BJ (cell line): ENCODE measurements at regions not wholly inside any gene's neighbourhood (a gene's known extent, or its start where the extent isn't known, plus 50 kb on each side); places are given as distances from the start of the nearest gene placed in this dataset.
"Not testable (repeated sequence)": the region's sequence is repeated elsewhere in the genome, so short reads cannot be mapped to it uniquely, and the experiment has no call there.

ENCODE experiments used
- CTCF ChIA-PET: fragments of 350-600 bp; formaldehyde crosslinking; extraction: SDS; loops from one replicate; lab custom pipeline; 2021; ENCODE audit warnings: antibody characterized with exemption, inconsistent platforms; lab: Yijun Ruan, JAX
- POLR2A ChIA-PET: fragments of 300-600 bp; sonication (Branson Sonifier 250); formaldehyde crosslinking; extraction: SDS; loops from one replicate; lab custom pipeline; 2021; ENCODE audit warnings: antibody characterized with exemption; lab: Charles Lee
- DNase-seq: peaks from one replicate; pipeline ENCODE4 v3.0.0-alpha.2; 2011; ENCODE audit warnings: low read depth
- H3K27me3 ChIP-seq: 2 replicates; pipeline ENCODE4 v1.6.0; 2011; ENCODE audit warnings: low read length; ENCODE audit not compliant: control insufficient read depth, insufficient read depth
- H3K36me3 ChIP-seq: 2 replicates; pipeline ENCODE4 v1.5.1; 2011; ENCODE audit warnings: low read length; ENCODE audit not compliant: control insufficient read depth, insufficient read depth
- H3K4me3 ChIP-seq: 2 replicates; pipeline ENCODE4 v1.5.1; 2011; ENCODE audit warnings: low read depth, mild to moderate bottlenecking, control low read depth, low read length
- TF ChIP-seq, protein P1 (sequence below): IDR thresholded peaks from 2 replicates; pipeline ENCODE4 v1.5.1; 2011; ENCODE audit warnings: low read depth, mild to moderate bottlenecking, control low read depth, inconsistent platforms, low read length, moderate library complexity; ENCODE audit not compliant: insufficient read depth

DNA sequence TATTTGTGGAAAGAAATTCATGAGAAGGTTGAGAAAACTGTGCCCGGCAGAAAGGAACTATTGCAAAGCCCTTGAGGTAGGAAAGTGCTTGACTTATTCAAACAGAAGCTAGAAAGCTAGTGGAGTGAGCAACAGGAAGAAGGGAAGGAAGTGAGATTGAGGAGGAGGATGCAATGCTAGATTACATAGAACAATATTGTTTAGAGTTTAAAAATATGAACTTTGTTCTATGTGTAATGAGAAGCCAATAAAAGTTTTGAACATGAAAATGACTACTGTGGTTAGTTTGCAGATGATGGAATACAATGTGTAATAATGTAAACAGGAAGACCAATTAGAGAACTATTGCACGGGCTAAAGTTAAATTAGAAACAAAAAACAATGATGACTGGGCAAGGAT lies 853.1 kb downstream of the TTLL7 start:
- H3K27me3 ChIP-seq, H3K36me3 ChIP-seq, POLR2A ChIA-PET, DNase-seq, H3K4me3 ChIP-seq, CTCF ChIA-PET: not testable (repeated sequence)

DNA sequence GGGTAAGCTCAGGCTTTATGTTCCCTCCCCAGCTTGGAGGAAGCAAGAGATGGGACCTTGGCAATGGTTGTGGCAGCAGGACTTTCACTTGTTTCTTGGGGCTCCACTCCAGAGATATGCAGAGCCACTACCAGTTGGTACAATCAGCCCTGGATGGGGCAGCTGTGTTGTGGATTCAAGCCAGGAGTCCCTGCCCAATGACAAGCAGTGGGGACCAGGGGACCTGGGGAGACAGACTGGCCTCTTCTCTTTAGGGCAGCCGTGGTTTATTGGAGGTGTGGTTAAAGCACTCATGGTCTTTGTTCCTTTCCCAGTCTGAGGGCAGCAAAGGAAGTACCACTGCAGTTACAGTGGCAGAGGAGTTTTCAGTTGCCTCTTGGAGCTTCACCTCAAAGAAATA lies 856.1 kb downstream of the TTLL7 start:
- DNase-seq, CTCF ChIA-PET, H3K4me3 ChIP-seq, H3K36me3 ChIP-seq, POLR2A ChIA-PET, H3K27me3 ChIP-seq: not testable (repeated sequence)

DNA sequence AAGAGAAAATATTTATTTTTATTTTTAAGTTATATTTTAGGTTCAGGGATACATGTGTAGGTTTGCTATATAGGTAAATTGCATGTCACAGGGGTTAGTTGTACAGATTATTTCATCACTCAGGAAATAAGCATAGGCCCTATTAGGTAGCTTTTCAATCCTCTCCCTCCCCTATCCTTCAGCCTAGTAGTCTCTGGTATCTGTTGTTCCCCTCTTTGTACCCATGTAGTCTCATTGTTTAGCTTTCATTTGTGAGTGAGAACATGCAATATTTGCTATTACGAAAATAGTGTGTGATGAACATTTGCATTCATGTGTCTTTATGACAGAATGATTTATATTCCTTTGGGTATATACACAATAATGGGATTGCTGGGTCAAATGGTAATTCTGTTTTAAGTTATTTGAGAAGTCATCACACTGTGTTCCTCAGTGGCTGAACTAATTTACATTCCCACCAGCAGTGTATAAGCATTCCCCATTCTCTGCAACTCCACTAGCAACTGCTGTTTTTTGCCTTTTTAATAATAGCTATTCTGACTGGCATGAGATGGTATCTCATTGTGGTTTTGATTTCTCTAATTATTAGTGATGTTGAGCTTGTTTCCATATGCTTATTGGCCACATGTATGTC lies 863.3 kb downstream of the TTLL7 start:
- H3K36me3 ChIP-seq, POLR2A ChIA-PET, H3K4me3 ChIP-seq, CTCF ChIA-PET, DNase-seq, H3K27me3 ChIP-seq: not testable (repeated sequence)

DNA sequence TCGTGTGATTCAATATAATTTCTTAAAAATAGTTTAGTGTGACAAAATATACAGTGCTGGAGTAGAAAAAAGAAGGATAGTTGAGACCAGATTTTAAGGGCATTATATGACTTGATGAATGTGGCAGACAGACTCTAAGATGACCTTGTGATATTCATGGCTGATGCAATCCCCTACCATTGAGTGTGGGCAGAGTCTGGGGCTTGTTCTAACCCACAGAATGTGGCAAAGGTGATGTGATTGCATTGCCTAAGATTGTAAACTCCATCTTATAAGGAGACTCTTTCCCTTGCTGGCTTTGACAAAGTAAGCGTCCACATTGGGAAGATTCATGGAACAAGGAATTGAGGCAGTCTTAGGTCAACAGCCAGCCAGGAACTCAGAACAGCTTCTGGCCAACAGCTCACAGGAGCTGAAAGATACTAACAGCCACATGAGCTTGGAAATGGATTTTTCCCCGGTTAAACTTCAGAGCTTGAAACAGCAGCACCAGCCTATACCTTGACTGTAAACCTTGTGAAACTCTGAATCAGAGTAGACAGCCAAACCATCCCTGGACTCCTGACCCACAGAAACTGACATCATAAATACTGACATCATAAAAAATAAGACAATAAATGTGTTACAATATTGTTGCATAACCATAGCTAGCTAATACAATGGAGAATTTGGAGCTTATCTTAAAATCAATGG lies 864.5 kb downstream of the TTLL7 start:
- H3K27me3 ChIP-seq, DNase-seq, H3K4me3 ChIP-seq, H3K36me3 ChIP-seq, POLR2A ChIA-PET, CTCF ChIA-PET: not testable (repeated sequence)

DNA sequence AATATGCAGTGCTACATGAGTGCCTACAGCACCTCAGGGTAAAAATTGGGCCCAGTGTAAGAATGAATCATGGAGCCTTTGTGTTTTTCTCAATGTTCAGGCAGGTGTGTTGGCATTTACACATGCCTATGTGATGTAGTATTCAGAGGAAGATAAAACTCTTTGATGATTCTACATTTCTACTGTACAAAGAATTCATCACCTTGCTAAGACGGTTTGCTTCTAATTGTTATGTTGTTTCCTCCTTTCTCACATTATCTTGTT lies 867.3 kb downstream of the TTLL7 start:
- POLR2A ChIA-PET = no interaction called here
- H3K27me3 ChIP-seq = no peaks in the 10 kb centered on the region
- H3K36me3 ChIP-seq = no peaks in the 10 kb centered on the region
- DNase-seq = no peak
- TF ChIP-seq, protein P1, sequence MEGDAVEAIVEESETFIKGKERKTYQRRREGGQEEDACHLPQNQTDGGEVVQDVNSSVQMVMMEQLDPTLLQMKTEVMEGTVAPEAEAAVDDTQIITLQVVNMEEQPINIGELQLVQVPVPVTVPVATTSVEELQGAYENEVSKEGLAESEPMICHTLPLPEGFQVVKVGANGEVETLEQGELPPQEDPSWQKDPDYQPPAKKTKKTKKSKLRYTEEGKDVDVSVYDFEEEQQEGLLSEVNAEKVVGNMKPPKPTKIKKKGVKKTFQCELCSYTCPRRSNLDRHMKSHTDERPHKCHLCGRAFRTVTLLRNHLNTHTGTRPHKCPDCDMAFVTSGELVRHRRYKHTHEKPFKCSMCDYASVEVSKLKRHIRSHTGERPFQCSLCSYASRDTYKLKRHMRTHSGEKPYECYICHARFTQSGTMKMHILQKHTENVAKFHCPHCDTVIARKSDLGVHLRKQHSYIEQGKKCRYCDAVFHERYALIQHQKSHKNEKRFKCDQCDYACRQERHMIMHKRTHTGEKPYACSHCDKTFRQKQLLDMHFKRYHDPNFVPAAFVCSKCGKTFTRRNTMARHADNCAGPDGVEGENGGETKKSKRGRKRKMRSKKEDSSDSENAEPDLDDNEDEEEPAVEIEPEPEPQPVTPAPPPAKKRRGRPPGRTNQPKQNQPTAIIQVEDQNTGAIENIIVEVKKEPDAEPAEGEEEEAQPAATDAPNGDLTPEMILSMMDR = no peak
- CTCF ChIA-PET = no interaction called here
- no peak overlapping the region for H3K4me3 ChIP-seq

- ChIA-PET POLR2A (no interaction called here), CTCF (no interaction called here)
- DNase-seq = no peak
- TF ChIP-seq, protein P1 = no peak
- Histone ChIP-seq H3K36me3 (no peaks in the 10 kb centered on the region), H3K4me3 (no peak overlapping the region), H3K27me3 (no peaks in the 10 kb centered on the region)
Measured at GRCh38 chr1:83130886-83131691, 867.8 kb downstream of the TTLL7 start.

GRCh38 chr1:83129107-83129506 lies 869.8 kb downstream of the TTLL7 start:
- H3K27me3 ChIP-seq = no peaks in the 10 kb centered on the region
- ChIA-PET POLR2A (no interaction called here), CTCF (no interaction called here)
- H3K36me3 ChIP-seq = no peaks in the 10 kb centered on the region
- H3K4me3 ChIP-seq = no peak overlapping the region
- TF ChIP-seq, protein P1 = no peak
- no peak for DNase-seq
